ENCODE measurements at regions not wholly inside any gene's neighbourhood (a gene's known extent, or its start where the extent isn't known, plus 50 kb on each side); places are given as distances from the start of the nearest gene placed in this dataset.

- Mint-ChIP-seq H3K27me3 (peaks cover 0 to 8% (median 0%) of the 10 kb centered on the region in 3 donors), H3K4me3 (no peak overlapping the region), H3K27ac (no peak overlapping the region), H3K4me1 (no peaks in the 10 kb centered on the region), H3K9me3 (peaks cover 0 to 16% (median 5%) of the 10 kb centered on the region in 7 donors), H3K36me3 (no peaks in the 10 kb centered on the region)
- DNase-seq (no peak), ATAC-seq (ENCODE audit: low read depth in 2 of 2) (no peak)
Measured at GRCh38 chr3:67920969-67921368, 266.6 kb upstream of the SUCLG2 start.

- no peak for DNase-seq
- no peak for ATAC-seq (ENCODE audit: low read depth in 2 of 2)
- no peaks in the 10 kb centered on the region for H3K4me1 Mint-ChIP-seq
- H3K4me3 Mint-ChIP-seq, result no peak overlapping the region
- H3K27me3 Mint-ChIP-seq, result peaks cover 0 to 5% (median 0%) of the 10 kb centered on the region in 3 donors
- H3K9me3 Mint-ChIP-seq, result peaks cover 0 to 11% (median 3%) of the 10 kb centered on the region in 7 donors
- no peak overlapping the region for H3K27ac Mint-ChIP-seq
- H3K36me3 Mint-ChIP-seq, result no peaks in the 10 kb centered on the region
Measured at GRCh38 chr3:67920311-67920710, 265.9 kb upstream of the SUCLG2 start.

- ATAC-seq (ENCODE audit: low read depth in 2 of 2) (no peak), DNase-seq (no peak)
- Mint-ChIP-seq H3K36me3 (no peaks in the 10 kb centered on the region), H3K9me3 (no peaks in the 10 kb centered on the region), H3K27me3 (no peaks in the 10 kb centered on the region), H3K4me3 (no peak overlapping the region), H3K27ac (no peak overlapping the region), H3K4me1 (no peaks in the 10 kb centered on the region)
Measured at GRCh38 chr3:67916353-67916752, 261.9 kb upstream of the SUCLG2 start.

- Mint-ChIP-seq H3K27me3 (peaks cover 0 to 13% (median 0%) of the 10 kb centered on the region in 3 donors), H3K4me1 (no peaks in the 10 kb centered on the region), H3K9me3 (peaks cover 0 to 5% (median 2%) of the 10 kb centered on the region in 7 donors), H3K27ac (no peak overlapping the region), H3K4me3 (no peak overlapping the region), H3K36me3 (no peaks in the 10 kb centered on the region)
- DNase-seq, result no peak
- ATAC-seq (ENCODE audit: low read depth in 2 of 2), result no peak
Measured at GRCh38 chr3:67907735-67908134, 253.3 kb upstream of the SUCLG2 start.

GRCh38 chr3:67906261-67906660 is 251.8 kb upstream of the SUCLG2 start:
- ATAC-seq (ENCODE audit: low read depth in 2 of 2) (no peak), DNase-seq (no peak)
- Mint-ChIP-seq H3K27ac (no peak overlapping the region), H3K4me3 (no peak overlapping the region), H3K36me3 (no peaks in the 10 kb centered on the region), H3K27me3 (peaks cover 0 to 13% (median 0%) of the 10 kb centered on the region in 3 donors), H3K9me3 (peaks cover 0 to 5% (median 2%) of the 10 kb centered on the region in 7 donors), H3K4me1 (no peaks in the 10 kb centered on the region)

- H3K27ac Mint-ChIP-seq, result no peak overlapping the region
- no peaks in the 10 kb centered on the region for H3K27me3 Mint-ChIP-seq
- H3K4me3 Mint-ChIP-seq, result no peak overlapping the region
- no peaks in the 10 kb centered on the region for H3K36me3 Mint-ChIP-seq
- peaks cover 10 to 23% (median 12%) of the 10 kb centered on the region in 3 donors for H3K4me1 Mint-ChIP-seq
- H3K9me3 Mint-ChIP-seq, result peaks cover 0 to 5% (median 1%) of the 10 kb centered on the region in 7 donors
- DNase-seq, result no peak
- no peak for ATAC-seq (ENCODE audit: low read depth in 2 of 2)
Measured at GRCh38 chr3:67901681-67902080, 247.3 kb upstream of the SUCLG2 start.

GRCh38 chr3:67898916-67899315 is 244.5 kb upstream of the SUCLG2 start:
- H3K27me3 Mint-ChIP-seq, result peaks cover 0 to 7% (median 3%) of the 10 kb centered on the region in 3 donors
- H3K4me1 Mint-ChIP-seq, result peaks cover 10 to 23% (median 12%) of the 10 kb centered on the region in 3 donors
- no peaks in the 10 kb centered on the region for H3K9me3 Mint-ChIP-seq
- H3K36me3 Mint-ChIP-seq, result no peaks in the 10 kb centered on the region
- no peak for ATAC-seq (ENCODE audit: low read depth in 2 of 2)
- H3K4me3 Mint-ChIP-seq, result no peak overlapping the region
- H3K27ac Mint-ChIP-seq, result no peak overlapping the region
- DNase-seq, result no peak

- peak overlapping the region in 3 of 8 donors; percentile 7 to 57 (median 29) for H3K4me3 Mint-ChIP-seq
- H3K27me3 Mint-ChIP-seq, result peaks cover 0 to 7% (median 3%) of the 10 kb centered on the region in 3 donors
- DNase-seq, result peak; percentile 5
- peak overlapping the region in 4 of 6 donors; percentile 0 to 34 (median 18) for H3K27ac Mint-ChIP-seq
- H3K36me3 Mint-ChIP-seq, result no peaks in the 10 kb centered on the region
- H3K4me1 Mint-ChIP-seq, result peaks cover 10 to 23% (median 12%) of the 10 kb centered on the region in 3 donors
- peak; percentile 56 to 67 for ATAC-seq (ENCODE audit: low read depth in 2 of 2)
- H3K9me3 Mint-ChIP-seq, result no peaks in the 10 kb centered on the region
Measured at GRCh38 chr3:67897351-67898336, 243.2 kb upstream of the SUCLG2 start.

GRCh38 chr3:67896130-67896529 is 241.7 kb upstream of the SUCLG2 start:
- peaks cover 0 to 1% of the 10 kb centered on the region in 2 donors for H3K36me3 Mint-ChIP-seq
- peaks cover under 1 to 6% (median 2%) of the 10 kb centered on the region in 7 donors for H3K9me3 Mint-ChIP-seq
- H3K27ac Mint-ChIP-seq, result no peak overlapping the region
- no peak overlapping the region for H3K4me3 Mint-ChIP-seq
- peaks cover 10 to 23% (median 12%) of the 10 kb centered on the region in 3 donors for H3K4me1 Mint-ChIP-seq
- ATAC-seq (ENCODE audit: low read depth in 2 of 2) (no peak), DNase-seq (no peak)
- peaks cover 0 to 7% (median 3%) of the 10 kb centered on the region in 3 donors for H3K27me3 Mint-ChIP-seq

- DNase-seq (no peak), ATAC-seq (ENCODE audit: low read depth in 2 of 2) (no peak)
- H3K4me3 Mint-ChIP-seq, result no peak overlapping the region
- H3K27me3 Mint-ChIP-seq, result peaks cover 0 to 7% (median 3%) of the 10 kb centered on the region in 3 donors
- no peak overlapping the region for H3K27ac Mint-ChIP-seq
- H3K36me3 Mint-ChIP-seq, result peaks cover 0 to 13% of the 10 kb centered on the region in 2 donors
- H3K9me3 Mint-ChIP-seq, result peaks cover 6 to 19% (median 15%) of the 10 kb centered on the region in 7 donors
- H3K4me1 Mint-ChIP-seq, result peaks cover 10 to 21% (median 12%) of the 10 kb centered on the region in 3 donors
Measured at GRCh38 chr3:67894510-67894909, 240.1 kb upstream of the SUCLG2 start.

GRCh38 chr3:67884345-67884744 is 229.9 kb upstream of the SUCLG2 start:
- H3K9me3 Mint-ChIP-seq, result peaks cover 0 to 20% (median 14%) of the 10 kb centered on the region in 7 donors
- H3K4me1 Mint-ChIP-seq, result no peaks in the 10 kb centered on the region
- no peak overlapping the region for H3K4me3 Mint-ChIP-seq
- H3K27ac Mint-ChIP-seq, result no peak overlapping the region
- ATAC-seq (ENCODE audit: low read depth in 2 of 2) (no peak), DNase-seq (no peak)
- H3K27me3 Mint-ChIP-seq, result peaks cover 3 to 8% (median 4%) of the 10 kb centered on the region in 3 donors
- H3K36me3 Mint-ChIP-seq, result no peaks in the 10 kb centered on the region

- Mint-ChIP-seq H3K9me3 (peaks cover 0 to 15% (median 10%) of the 10 kb centered on the region in 7 donors), H3K27ac (no peak overlapping the region), H3K4me1 (no peaks in the 10 kb centered on the region), H3K27me3 (peaks cover 4 to 8% (median 7%) of the 10 kb centered on the region in 3 donors), H3K4me3 (no peak overlapping the region), H3K36me3 (no peaks in the 10 kb centered on the region)
- DNase-seq (no peak), ATAC-seq (ENCODE audit: low read depth in 2 of 2) (no peak)
Measured at GRCh38 chr3:67883766-67884165, 229.4 kb upstream of the SUCLG2 start.

GRCh38 chr3:67882981-67883380 is 228.6 kb upstream of the SUCLG2 start:
- Mint-ChIP-seq H3K27me3 (peaks cover 4 to 8% (median 7%) of the 10 kb centered on the region in 3 donors), H3K4me3 (no peak overlapping the region), H3K27ac (no peak overlapping the region), H3K9me3 (peaks cover 0 to 7% (median 5%) of the 10 kb centered on the region in 7 donors), H3K36me3 (no peaks in the 10 kb centered on the region), H3K4me1 (no peaks in the 10 kb centered on the region)
- ATAC-seq (ENCODE audit: low read depth in 2 of 2) (no peak), DNase-seq (no peak)

- H3K4me1 Mint-ChIP-seq, result no peaks in the 10 kb centered on the region
- peak overlapping the region in 1 of 6 donors; percentile 10 for H3K27ac Mint-ChIP-seq
- no peak for ATAC-seq (ENCODE audit: low read depth in 2 of 2)
- no peaks in the 10 kb centered on the region for H3K36me3 Mint-ChIP-seq
- no peaks in the 10 kb centered on the region for H3K9me3 Mint-ChIP-seq
- H3K4me3 Mint-ChIP-seq, result no peak overlapping the region
- no peak for DNase-seq
- peaks cover 0 to 11% (median 0%) of the 10 kb centered on the region in 3 donors for H3K27me3 Mint-ChIP-seq
Measured at GRCh38 chr3:67876261-67876660, 221.8 kb upstream of the SUCLG2 start.
